Prostate gland (tissue), 2 donors: ENCODE measurements at regions not wholly inside any gene's neighbourhood (a gene's known extent, or its start where the extent isn't known, plus 50 kb on each side); places are given as distances from the start of the nearest gene placed in this dataset.

Experiments
- CTCF ChIP-seq, 4 experiments: fragments of 200-600 bp in 2 of 4; fragments of 450-650 bp in 2 of 4; sonication (generic) in 2 of 4; IDR thresholded peaks; 1 replicate in 3 of 4; 2 replicates in 1 of 4; pipeline ENCODE4 v1.5.1; 2016 to 2019; ENCODE audit warnings: antibody characterized with exemption in 4 of 4, mild to moderate bottlenecking in 2 of 4, moderate library complexity in 2 of 4
- POLR2A ChIP-seq: fragments of 450-650 bp; IDR thresholded peaks from one replicate; pipeline ENCODE4 v1.6.1; 2016; ENCODE audit warnings: antibody characterized with exemption, mild to moderate bottlenecking

- TF ChIP-seq CTCF (IDR thresholded peaks at IDR 0.05), result no peak
- no peak for TF ChIP-seq POLR2A
Observed at GRCh38 chr9:16252616-16253015, 617.9 kb downstream of the BNC2 start.
